DOHH2 (cell line): ENCODE measurements at regions not wholly inside any gene's neighbourhood (a gene's known extent, or its start where the extent isn't known, plus 50 kb on each side); places are given as distances from the start of the nearest gene placed in this dataset.

Experiments used
- CTCF ChIP-seq: fragments of 200-600 bp; sonication (generic); IDR thresholded peaks from one replicate; pipeline ENCODE4 v1.5.1; 2014; ENCODE audit warnings: antibody characterized with exemption, mild to moderate bottlenecking, low read depth, low read length; ENCODE audit not compliant: poor library complexity, severe bottlenecking
- EZH2phosphoT487 ChIP-seq: fragments of 200-600 bp; sonication (generic); IDR thresholded peaks from 2 replicates; pipeline ENCODE4 v1.6.1; 2017; ENCODE audit warnings: borderline replicate concordance, mild to moderate bottlenecking, antibody characterized with exemption, low read length, moderate library complexity, mixed read lengths

- TF ChIP-seq CTCF = no peak
- TF ChIP-seq EZH2phosphoT487 = no peak
Observed at GRCh38 chr6:9039258-9039657, 603.9 kb upstream of the SLC35B3 start.
